ENCODE measurements at regions not wholly inside any gene's neighbourhood (a gene's known extent, or its start where the extent isn't known, plus 50 kb on each side); places are given as distances from the start of the nearest gene placed in this dataset.

DNA sequence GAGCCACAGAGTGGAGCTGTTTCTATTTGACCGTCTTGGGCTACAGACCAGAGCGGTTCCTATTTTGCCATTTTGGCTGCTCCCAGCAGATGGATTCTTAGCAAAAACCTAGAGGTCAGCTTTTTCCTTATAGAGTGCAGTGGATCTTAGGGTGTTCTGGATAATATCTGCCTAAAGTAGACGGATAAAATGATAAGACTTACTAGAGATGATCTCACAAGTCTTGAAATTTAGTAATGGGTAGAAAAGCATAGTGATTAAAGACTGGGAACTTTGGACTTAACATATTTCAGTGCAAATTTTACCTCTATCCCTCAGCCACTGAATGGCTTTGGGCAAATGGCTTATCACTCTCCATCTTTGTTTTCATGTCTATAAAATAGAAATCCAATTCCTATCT lies 439.8 kb downstream of the ADGRL2 start:
- Histone ChIP-seq H3K36me3 (no peaks in the 10 kb centered on the region), H3K27me3 (replicated peaks; ENCODE audit: insufficient read depth) (no peaks in the 10 kb centered on the region), H3K27ac (no peak overlapping the region), H3K9me3 (no peaks in the 10 kb centered on the region), H3K4me1 (ENCODE audit: control insufficient read depth in 1 of 2, low read depth in 2 of 2) (no peaks in the 10 kb centered on the region), H3K4me3 (no peak overlapping the region)
- DNase-seq (ENCODE audit: low spot score) (no peak), ATAC-seq (ENCODE audit: insufficient number of reproducible peaks, low FRiP score, low read depth) (no peak)
- TF ChIP-seq, protein P1, sequence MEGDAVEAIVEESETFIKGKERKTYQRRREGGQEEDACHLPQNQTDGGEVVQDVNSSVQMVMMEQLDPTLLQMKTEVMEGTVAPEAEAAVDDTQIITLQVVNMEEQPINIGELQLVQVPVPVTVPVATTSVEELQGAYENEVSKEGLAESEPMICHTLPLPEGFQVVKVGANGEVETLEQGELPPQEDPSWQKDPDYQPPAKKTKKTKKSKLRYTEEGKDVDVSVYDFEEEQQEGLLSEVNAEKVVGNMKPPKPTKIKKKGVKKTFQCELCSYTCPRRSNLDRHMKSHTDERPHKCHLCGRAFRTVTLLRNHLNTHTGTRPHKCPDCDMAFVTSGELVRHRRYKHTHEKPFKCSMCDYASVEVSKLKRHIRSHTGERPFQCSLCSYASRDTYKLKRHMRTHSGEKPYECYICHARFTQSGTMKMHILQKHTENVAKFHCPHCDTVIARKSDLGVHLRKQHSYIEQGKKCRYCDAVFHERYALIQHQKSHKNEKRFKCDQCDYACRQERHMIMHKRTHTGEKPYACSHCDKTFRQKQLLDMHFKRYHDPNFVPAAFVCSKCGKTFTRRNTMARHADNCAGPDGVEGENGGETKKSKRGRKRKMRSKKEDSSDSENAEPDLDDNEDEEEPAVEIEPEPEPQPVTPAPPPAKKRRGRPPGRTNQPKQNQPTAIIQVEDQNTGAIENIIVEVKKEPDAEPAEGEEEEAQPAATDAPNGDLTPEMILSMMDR (IDR thresholded peaks at IDR 0.05): no peak

DNA sequence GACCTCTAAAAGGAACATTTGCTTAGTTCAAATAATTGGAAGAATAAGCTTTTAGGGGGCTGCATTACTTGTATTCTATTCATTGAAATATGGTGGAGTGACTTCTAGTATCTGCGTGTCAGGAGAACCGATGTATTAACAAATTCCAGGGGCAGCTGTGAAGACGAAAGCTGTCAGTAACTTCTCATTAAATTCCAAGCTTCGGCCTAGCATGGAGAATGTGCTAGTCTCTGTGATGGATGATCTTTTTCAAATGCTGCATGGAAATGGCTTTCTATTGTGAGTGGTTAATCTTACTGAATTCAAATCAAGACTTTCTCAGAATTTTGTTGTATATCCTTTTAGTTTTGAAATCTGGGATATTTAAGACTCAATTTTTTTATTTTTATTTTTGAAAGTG lies 429.9 kb downstream of the ADGRL2 start:
- DNase-seq (ENCODE audit: low spot score) (no peak), ATAC-seq (ENCODE audit: insufficient number of reproducible peaks, low FRiP score, low read depth) (no peak)
- H3K9me3 ChIP-seq: peaks cover 2% of the 10 kb centered on the region
- H3K27me3 ChIP-seq (replicated peaks; ENCODE audit: insufficient read depth): no peaks in the 10 kb centered on the region
- H3K36me3 ChIP-seq: no peaks in the 10 kb centered on the region
- TF ChIP-seq, protein P1 (IDR thresholded peaks at IDR 0.05): no peak
- H3K27ac ChIP-seq: no peak overlapping the region
- no peak overlapping the region for H3K4me3 ChIP-seq
- peaks cover 20 to 26% of the 10 kb centered on the region in 2 donors for H3K4me1 ChIP-seq (ENCODE audit: control insufficient read depth in 1 of 2, low read depth in 2 of 2)

DNA sequence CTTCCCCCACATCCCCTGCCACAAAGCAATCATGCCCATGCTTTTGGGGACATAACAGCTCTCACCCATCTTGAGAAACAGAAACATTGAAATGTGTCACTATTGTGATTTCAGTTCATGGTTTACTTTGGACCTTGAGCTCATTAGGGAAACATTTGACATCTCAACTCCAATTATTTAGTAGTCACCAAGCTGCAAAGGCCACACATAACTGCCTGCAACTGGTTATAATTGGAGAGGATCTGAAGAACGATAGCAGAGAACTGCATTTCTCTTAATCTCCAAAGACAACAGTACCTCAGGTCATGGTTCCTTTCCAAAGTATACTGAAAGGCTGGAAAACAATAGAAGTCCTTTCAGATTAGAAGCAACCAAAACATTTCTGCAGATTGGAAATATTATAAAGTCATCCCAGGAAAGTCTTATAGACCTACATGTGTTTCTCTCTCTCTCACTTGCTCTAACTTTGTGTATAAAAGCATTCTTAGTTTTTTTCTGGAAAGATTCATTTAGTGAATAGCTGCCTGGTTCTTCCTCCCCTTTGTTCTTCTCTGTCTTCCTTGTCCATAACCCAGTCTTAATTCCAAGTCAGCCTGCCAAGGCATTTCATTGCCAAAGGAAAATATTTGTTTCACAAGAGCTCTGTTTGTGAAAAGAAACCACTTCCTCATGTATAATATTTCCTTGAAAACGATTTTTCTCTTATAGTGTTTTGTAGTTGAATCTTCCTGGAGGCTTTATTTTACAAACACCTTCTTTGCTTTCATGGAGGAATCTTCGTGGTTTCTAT lies 426.8 kb downstream of the ADGRL2 start:
- Histone ChIP-seq H3K36me3 (no peaks in the 10 kb centered on the region), H3K27ac (peak overlapping the region in 1 of 2 donors; percentile 48), H3K4me1 (ENCODE audit: control insufficient read depth in 1 of 2, low read depth in 2 of 2) (peaks cover 20 to 36% of the 10 kb centered on the region in 2 donors), H3K27me3 (replicated peaks; ENCODE audit: insufficient read depth) (no peaks in the 10 kb centered on the region), H3K4me3 (no peak overlapping the region), H3K9me3 (no peaks in the 10 kb centered on the region)
- TF ChIP-seq, protein P1 (IDR thresholded peaks at IDR 0.05): no peak
- DNase-seq (ENCODE audit: low spot score): no peak
- ATAC-seq (ENCODE audit: insufficient number of reproducible peaks, low FRiP score, low read depth): peak; percentile 20

DNA sequence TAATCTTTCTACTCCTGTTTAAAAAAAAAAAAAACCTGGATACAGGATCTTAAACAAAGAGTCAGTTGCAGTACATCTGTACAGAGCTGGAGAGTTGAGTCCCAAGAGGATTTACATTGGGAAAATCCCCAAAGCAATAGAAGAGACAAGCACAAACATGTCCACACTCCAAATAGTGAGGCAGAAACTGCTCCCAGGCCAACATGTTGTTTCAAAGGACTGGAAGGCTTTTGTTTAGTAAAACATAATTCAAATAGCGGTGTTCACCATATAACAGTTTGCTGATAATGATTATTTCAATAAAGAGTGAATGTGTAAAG lies 425.4 kb downstream of the ADGRL2 start:
- DNase-seq (ENCODE audit: low spot score) (no peak), ATAC-seq (ENCODE audit: insufficient number of reproducible peaks, low FRiP score, low read depth) (no peak)
- Histone ChIP-seq H3K36me3 (no peaks in the 10 kb centered on the region), H3K4me1 (ENCODE audit: control insufficient read depth in 1 of 2, low read depth in 2 of 2) (peaks cover 20 to 36% of the 10 kb centered on the region in 2 donors), H3K9me3 (no peaks in the 10 kb centered on the region), H3K27me3 (replicated peaks; ENCODE audit: insufficient read depth) (no peaks in the 10 kb centered on the region), H3K4me3 (no peak overlapping the region), H3K27ac (peak overlapping the region; percentile 43 to 66)
- TF ChIP-seq, protein P1 (IDR thresholded peaks at IDR 0.05): no peak

DNA sequence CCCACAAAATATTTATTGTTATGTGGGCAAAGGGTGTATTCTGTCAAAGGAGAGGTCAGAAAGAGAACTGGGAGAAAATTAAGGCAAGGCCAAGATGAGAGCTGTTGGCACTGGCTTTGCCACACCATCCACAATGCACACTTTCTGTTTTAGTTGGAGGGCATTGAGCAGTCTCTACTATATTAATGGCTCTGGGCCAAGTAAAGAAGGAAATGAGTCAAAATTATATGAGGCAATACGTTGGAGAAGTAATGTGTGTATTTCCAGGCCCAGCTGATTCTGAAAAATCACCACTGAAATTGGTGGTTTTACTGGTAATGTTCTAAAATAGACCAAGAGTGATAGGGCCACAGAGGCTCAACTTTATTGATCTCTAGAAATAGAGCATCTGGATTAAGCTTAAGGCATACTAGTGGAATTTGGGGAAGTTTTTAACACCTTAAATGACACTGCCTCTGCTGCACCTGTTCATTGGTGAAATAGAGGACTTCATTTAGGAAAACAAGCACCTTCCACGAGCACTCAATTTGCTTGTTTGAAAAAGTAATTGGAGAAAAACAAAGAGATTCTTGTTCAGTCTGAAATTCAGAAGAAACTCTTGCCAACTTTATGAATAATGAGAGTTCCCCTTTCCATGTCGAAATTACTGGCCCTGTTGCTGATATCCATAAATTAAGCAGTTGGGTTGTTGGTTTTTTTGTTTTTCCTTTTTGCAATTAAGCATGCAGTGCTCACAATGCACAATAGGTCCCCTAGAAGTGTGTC lies 424.9 kb downstream of the ADGRL2 start:
- Histone ChIP-seq H3K9me3 (no peaks in the 10 kb centered on the region), H3K27ac (peak overlapping the region; percentile 43 to 66), H3K4me3 (no peak overlapping the region), H3K4me1 (ENCODE audit: control insufficient read depth in 1 of 2, low read depth in 2 of 2) (peaks cover 20 to 36% of the 10 kb centered on the region in 2 donors), H3K27me3 (replicated peaks; ENCODE audit: insufficient read depth) (no peaks in the 10 kb centered on the region), H3K36me3 (no peaks in the 10 kb centered on the region)
- DNase-seq (ENCODE audit: low spot score) (no peak), ATAC-seq (ENCODE audit: insufficient number of reproducible peaks, low FRiP score, low read depth) (peak; percentile 91)
- TF ChIP-seq, protein P1 (IDR thresholded peaks at IDR 0.05): no peak

Measured in thoracic aorta (tissue), 2 donors.